Eye (tissue), 1 donor: ENCODE measurements at regions not wholly inside any gene's neighbourhood (a gene's known extent, or its start where the extent isn't known, plus 50 kb on each side); places are given as distances from the start of the nearest gene placed in this dataset.
"Not testable (repeated sequence)": the region's sequence is repeated elsewhere in the genome, so short reads cannot be mapped to it uniquely, and the experiment has no call there.

Experiments
- DNase-seq: peaks from one replicate; pipeline ENCODE4 v3.0.0-alpha.2; 2015

- DNase-seq, result no peak
Measured at GRCh38 chr5:173413471-173413982, 85.3 kb upstream of the STC2 start.

DNA sequence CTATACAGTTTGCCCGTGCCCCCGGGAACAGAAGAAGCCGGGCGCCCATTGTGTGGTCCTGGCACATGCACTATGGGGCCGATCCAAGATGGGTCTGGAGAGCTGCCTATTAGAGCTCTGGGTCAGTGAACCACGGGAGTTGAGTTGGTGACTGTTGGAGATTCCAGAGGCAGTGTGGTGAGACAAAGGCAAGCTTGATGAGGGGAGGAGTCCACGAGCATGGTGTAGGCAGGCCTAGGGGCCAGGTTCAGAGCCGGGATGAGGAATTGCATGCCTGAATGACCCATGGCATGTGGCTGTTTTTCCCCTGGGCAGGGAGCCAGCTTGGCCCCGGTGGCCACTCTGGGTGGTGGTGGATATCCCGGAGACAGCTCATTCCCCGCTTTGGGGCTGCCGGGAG, 84.4 kb upstream of the STC2 start:
- peak; percentile 6 for DNase-seq

GRCh38 chr5:173411791-173412555, 83.8 kb upstream of the STC2 start:
- DNase-seq, result no peak

DNA sequence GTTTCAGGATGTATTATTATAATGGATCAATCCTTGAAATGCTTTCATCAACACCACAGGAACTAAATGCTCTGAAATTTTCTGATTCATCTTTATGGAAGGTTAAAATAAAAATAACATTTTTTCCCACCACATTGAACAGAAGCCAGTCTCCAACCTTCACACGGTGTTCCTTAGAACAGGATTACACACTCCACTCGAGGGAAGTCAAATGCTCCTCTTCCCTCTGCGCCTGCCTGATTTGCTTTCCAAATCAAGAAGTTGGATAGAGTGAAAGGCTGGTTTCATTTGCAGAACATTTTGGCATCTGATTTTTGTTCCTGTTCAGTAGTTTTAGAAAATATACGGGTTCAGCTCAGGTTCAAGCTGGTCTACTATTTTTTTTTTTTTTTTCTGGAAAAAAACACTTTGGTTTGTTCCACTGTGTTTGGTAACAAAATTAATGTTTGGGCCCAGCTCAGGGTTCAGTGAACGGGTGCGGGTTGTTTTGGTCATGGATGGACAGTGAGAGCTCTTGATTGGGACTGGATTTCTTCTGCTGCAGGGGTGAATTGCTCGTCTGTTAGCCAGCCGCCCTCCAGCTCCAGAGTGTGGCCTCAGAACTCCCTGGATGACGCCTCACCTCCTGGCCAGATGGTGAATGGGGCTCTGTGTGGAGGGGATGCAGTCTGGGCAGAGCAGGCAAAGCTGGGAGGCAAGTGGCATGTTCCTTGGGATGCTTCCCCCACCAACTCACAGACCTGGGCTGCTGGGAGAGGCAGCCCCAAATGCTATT, 82.4 kb upstream of the STC2 start:
- DNase-seq, result no peak

- DNase-seq, result no peak
Measured at GRCh38 chr5:173408946-173409345, 80.7 kb upstream of the STC2 start.

- no peak for DNase-seq
Measured at GRCh38 chr5:173399851-173400250, 71.6 kb upstream of the STC2 start.

DNA sequence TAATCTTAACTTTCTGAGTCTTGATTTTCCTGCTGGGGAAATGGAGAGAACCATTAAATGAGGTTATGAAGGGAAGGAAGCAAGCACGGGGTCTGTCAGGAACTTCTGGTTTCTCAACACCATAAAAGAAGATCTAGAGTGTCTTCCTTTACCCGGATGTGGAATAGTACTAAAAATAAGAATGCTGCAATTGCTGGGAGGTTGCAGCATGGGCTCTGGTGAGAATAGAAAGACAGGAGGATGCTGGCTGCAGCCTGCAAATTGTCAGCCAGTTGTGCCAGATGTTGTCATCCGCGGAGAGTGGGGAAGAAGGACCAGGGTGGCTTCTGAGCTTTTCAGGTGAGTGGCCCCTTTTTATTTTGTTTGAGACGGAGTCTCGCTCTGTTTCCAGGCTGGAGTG, 69.3 kb upstream of the STC2 start:
- DNase-seq, result no peak

DNA sequence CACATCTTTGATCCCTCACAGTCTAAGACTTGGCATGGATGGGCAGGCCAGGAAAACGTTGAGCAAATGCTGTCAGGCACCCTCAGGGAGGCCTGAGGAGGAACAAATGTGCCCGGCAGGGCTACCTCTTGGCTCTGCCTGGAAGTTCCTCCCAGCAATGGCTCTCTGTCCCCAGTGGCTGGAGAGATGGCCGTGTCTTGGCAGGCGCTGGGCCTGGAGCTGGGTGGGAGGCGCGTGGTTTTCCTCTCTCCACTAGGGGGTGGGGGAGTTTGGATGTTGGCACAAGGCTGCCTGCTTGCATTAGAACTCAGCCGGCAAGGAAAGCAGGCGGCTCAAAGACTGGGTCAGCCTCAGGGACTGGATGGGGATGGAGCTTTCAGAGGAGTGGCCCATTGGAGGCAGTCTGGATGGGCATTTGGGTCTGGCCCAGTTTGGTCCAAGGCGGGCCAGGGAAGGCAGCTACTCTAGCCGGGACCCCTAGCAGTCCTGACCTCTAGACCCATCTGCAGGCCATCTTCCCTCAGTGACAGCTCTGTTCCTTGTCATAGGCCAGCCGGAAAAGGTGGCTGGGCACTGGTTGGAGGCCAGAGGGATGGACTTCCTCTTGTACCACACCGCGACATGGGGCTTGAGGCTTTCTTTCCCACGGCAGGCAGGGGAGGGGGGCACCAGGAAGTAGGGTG, 68.2 kb upstream of the STC2 start:
- DNase-seq, result no peak

- no peak for DNase-seq
Measured at GRCh38 chr5:173395933-173396308, 67.7 kb upstream of the STC2 start.

DNA sequence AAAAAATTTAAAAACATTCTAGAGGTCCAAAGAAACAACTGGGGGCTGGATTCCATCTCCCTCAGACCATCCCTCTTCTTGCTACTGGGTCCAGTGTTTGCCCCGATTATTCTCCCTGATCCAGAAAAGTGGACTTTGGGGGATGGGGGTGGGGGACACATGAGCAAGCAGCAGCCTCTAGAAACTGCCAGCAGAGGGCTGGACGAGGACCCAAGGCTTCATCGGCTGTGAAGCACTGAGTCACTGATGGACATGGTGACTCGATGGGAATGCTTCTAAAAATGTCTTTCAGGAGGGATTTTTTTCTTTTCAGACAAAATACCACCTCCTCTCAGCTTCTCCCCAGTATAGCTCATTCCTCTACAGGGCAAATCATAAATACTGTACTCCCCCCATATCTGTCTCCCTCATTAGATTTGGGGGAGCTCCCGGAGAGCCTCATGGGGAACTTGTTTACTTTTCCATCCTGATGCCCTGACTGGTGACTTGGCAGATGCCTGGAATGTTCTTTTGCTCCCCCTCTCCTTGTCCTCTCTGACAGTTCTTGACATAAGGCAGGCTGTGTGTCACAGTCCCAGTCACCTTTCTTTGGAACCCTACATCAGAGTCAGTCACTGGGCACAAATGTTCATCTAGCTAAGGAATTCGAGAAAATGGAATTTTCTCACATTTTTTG, 67.2 kb upstream of the STC2 start:
- DNase-seq, result no peak

DNA sequence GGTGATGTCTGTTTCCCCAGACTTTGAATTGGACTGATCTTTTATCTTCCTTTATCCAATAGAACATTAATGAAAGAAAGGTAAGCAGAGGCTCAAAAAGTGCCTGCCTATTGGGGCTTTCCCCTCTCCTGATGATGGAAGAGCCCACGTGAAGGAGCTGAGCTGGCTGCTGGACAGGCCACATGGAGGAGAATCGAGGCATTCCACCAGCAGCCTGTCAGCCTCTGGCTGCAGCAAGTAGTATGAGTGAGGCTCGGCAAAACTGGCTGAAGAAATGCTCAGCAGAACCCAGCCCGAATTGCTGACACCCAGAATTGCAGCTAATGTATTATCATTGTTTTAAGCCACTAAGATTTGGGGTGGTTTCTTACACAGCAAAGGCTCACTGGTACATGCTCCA, 66.5 kb upstream of the STC2 start:
- no peak for DNase-seq

- no peak for DNase-seq
Measured at GRCh38 chr5:173392172-173392571, 64.0 kb upstream of the STC2 start.

- DNase-seq, result peak; percentile 15
Measured at GRCh38 chr5:173391031-173391430, 62.8 kb upstream of the STC2 start.

- DNase-seq, result not testable (repeated sequence)
Measured at GRCh38 chr5:173387293-173387692, 59.1 kb upstream of the STC2 start.

DNA sequence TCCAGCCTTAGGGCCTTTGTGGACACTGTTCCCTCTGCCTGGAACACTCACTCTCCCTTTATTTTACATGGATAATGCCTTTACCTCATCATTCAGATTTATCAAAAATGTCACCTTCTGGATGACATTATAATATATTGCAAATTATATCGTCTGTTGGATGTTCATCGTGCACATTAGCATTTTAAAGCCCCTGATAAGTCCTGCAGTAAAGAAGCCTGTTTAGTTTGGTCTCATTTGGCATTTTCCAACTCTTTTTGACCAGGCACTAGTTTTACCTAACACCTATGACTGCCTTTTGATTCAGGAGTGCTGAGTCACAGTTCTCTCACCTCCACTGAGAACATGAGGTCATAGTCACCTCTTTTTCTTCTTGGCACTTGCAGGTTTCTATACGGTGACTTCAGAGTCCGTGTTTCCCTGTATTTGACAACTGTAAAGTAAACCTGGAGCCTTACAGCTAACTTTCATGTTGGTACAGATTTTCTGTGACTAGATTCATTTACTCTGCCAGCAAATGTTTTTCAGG, 57.7 kb upstream of the STC2 start:
- no peak for DNase-seq

GRCh38 chr5:173383711-173384110, 55.5 kb upstream of the STC2 start:
- no peak for DNase-seq

DNA sequence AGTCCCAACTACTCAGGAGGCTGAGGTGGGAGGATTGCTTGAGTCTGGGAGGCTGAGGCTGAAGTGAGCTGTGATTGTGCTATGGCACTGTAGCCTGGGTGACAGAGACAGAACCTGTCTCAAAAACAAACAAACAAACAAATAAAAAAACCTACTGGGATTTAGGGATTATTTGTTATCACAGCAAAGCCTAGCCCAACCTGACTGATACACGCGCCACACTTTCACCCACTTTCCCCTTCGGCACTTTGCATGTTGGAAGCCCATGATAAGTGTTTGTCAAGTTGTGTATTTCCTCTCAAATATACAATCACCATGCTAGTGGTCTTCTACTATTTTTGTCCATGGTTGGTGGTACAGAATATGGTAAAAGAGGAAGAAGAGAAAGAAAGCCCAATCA, 50.5 kb upstream of the STC2 start:
- no peak for DNase-seq
